Right ventricle myocardium superior (tissue), 1 donor: ENCODE measurements at regions not wholly inside any gene's neighbourhood (a gene's known extent, or its start where the extent isn't known, plus 50 kb on each side); places are given as distances from the start of the nearest gene placed in this dataset.
"Not testable (repeated sequence)": the region's sequence is repeated elsewhere in the genome, so short reads cannot be mapped to it uniquely, and the experiment has no call there.

ENCODE experiments used
- ATAC-seq: fragments of 200-7000 bp; cut with Tn5 transposase; one replicate; pipeline ENCODE4 v1.9.1; 2020; ENCODE audit warnings: mild to moderate bottlenecking; ENCODE audit not compliant: poor library complexity
- DNase-seq: peaks from one replicate; pipeline ENCODE4 v3.0.0-alpha.2; 2020
- intact Hi-C: fragments of 100-400 bp; cut with DNase I; formaldehyde crosslinking; loops from one replicate; pipeline ENCODE4 v1.11.2; 2022
- donor health status: DM: no; HTN: yes; CAD: no; lungs with severe emphysema.

- intact Hi-C loops = loop anchor here (5.0 kb wide), 1 partner anchor 188 kb away; no protein-coding TSS in a partner anchor
Observed at GRCh38 chr3:188959013-188959412, 212.8 kb upstream of the TPRG1 start.

GRCh38 chr3:188962253-188963247 lies 209.2 kb upstream of the TPRG1 start:
- DNase-seq (no peak), ATAC-seq (peak; percentile 27)
- intact Hi-C loops = no loop called here

More at GRCh38 chr3:188959013-188959412, 212.8 kb upstream of the TPRG1 start:
- DNase-seq (no peak), ATAC-seq (no peak)

- no peak for ATAC-seq
- intact Hi-C loops = no loop called here
- DNase-seq = no peak
Observed at GRCh38 chr3:188964957-188965356, 206.8 kb upstream of the TPRG1 start.

GRCh38 chr3:188972310-188972709 lies 199.5 kb upstream of the TPRG1 start:
- DNase-seq = no peak
- ATAC-seq = no peak
- intact Hi-C loops = no loop called here

GRCh38 chr3:188974856-188975599 lies 196.7 kb upstream of the TPRG1 start:
- ATAC-seq (no peak), DNase-seq (no peak)
- intact Hi-C loops = no loop called here

- intact Hi-C loops = no loop called here
- DNase-seq = no peak
- no peak for ATAC-seq
Observed at GRCh38 chr3:188975600-188976314, 196.0 kb upstream of the TPRG1 start.

GRCh38 chr3:188976407-188976806 lies 195.4 kb upstream of the TPRG1 start:
- no peak for DNase-seq
- ATAC-seq = no peak
- intact Hi-C loops = no loop called here

- peak; percentile 77 for ATAC-seq
- peak; percentile 45 for DNase-seq
- intact Hi-C loops = no loop called here
Observed at GRCh38 chr3:188978421-188979171, 193.2 kb upstream of the TPRG1 start.

GRCh38 chr3:188979248-188979647 lies 192.5 kb upstream of the TPRG1 start:
- no peak for ATAC-seq
- intact Hi-C loops = no loop called here
- no peak for DNase-seq

GRCh38 chr3:188979669-188980310 lies 192.0 kb upstream of the TPRG1 start:
- ATAC-seq = no peak
- no peak for DNase-seq
- intact Hi-C loops = no loop called here

GRCh38 chr3:188993181-188993580 lies 178.6 kb upstream of the TPRG1 start:
- ATAC-seq (no peak), DNase-seq (no peak)
- intact Hi-C loops = no loop called here

- no peak for ATAC-seq
- DNase-seq = no peak
- intact Hi-C loops = no loop called here
Observed at GRCh38 chr3:189001559-189001958, 170.2 kb upstream of the TPRG1 start.

GRCh38 chr3:189003410-189003809 lies 168.4 kb upstream of the TPRG1 start:
- DNase-seq (no peak), ATAC-seq (no peak)
- intact Hi-C loops = no loop called here

GRCh38 chr3:189013224-189013888 lies 158.4 kb upstream of the TPRG1 start:
- no peak for ATAC-seq
- no peak for DNase-seq
- intact Hi-C loops = no loop called here

GRCh38 chr3:189014526-189014925 lies 157.2 kb upstream of the TPRG1 start:
- DNase-seq (no peak), ATAC-seq (no peak)
- intact Hi-C loops = no loop called here

GRCh38 chr3:189022576-189023466 lies 148.9 kb upstream of the TPRG1 start:
- intact Hi-C loops, ATAC-seq: not testable (repeated sequence)
- peak; percentile 42 for DNase-seq
